ENCODE measurements at regions not wholly inside any gene's neighbourhood (a gene's known extent, or its start where the extent isn't known, plus 50 kb on each side); places are given as distances from the start of the nearest gene placed in this dataset.

- Histone ChIP-seq H3K27ac (peak overlapping the region; percentile 82), H3K9me3 (no peaks in the 10 kb centered on the region), H3K36me3 (ENCODE audit: insufficient read depth in 1 of 2, low read depth in 1 of 2) (no peaks in the 10 kb centered on the region), H3K4me3 (peak overlapping the region; percentile 67), H3K4me1 (peaks cover 5% of the 10 kb centered on the region), H3K27me3 (ENCODE audit: insufficient read depth in 3 of 3, low read length in 2 of 3) (peaks cover 0 to 66% (median 28%) of the 10 kb centered on the region in 3 donors)
- ATAC-seq (peak; percentile 17 to 61 (median 54)), DNase-seq (no peak)
- intact Hi-C loops (cut with DNase I), result no loop called here
- 3 to 8% (median 8%) methylated on average over 31 of the region's 31 CpGs for WGBS, 3 donors
- TF ChIP-seq, protein P1, sequence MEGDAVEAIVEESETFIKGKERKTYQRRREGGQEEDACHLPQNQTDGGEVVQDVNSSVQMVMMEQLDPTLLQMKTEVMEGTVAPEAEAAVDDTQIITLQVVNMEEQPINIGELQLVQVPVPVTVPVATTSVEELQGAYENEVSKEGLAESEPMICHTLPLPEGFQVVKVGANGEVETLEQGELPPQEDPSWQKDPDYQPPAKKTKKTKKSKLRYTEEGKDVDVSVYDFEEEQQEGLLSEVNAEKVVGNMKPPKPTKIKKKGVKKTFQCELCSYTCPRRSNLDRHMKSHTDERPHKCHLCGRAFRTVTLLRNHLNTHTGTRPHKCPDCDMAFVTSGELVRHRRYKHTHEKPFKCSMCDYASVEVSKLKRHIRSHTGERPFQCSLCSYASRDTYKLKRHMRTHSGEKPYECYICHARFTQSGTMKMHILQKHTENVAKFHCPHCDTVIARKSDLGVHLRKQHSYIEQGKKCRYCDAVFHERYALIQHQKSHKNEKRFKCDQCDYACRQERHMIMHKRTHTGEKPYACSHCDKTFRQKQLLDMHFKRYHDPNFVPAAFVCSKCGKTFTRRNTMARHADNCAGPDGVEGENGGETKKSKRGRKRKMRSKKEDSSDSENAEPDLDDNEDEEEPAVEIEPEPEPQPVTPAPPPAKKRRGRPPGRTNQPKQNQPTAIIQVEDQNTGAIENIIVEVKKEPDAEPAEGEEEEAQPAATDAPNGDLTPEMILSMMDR (IDR thresholded peaks at IDR 0.05), result no peak
Observed at GRCh38 chr6:26215585-26216358, 128.5 kb downstream of the HFE start.

- Histone ChIP-seq H3K36me3 (ENCODE audit: insufficient read depth in 1 of 2, low read depth in 1 of 2) (no peaks in the 10 kb centered on the region), H3K4me1 (peaks cover 5% of the 10 kb centered on the region), H3K9me3 (no peaks in the 10 kb centered on the region), H3K27ac (peak overlapping the region; percentile 82), H3K4me3 (peak overlapping the region; percentile 67), H3K27me3 (ENCODE audit: insufficient read depth in 3 of 3, low read length in 2 of 3) (peaks cover 0 to 72% (median 28%) of the 10 kb centered on the region in 3 donors)
- peak; percentile 43 to 81 (median 80) for ATAC-seq
- peak in 1 of 2 donors; percentile 64 for DNase-seq
- TF ChIP-seq, protein P1 (IDR thresholded peaks at IDR 0.05), result no peak
- WGBS, 3 donors, result 1 to 3% (median 2%) methylated on average over 22 of the region's 22 CpGs
- intact Hi-C loops (cut with DNase I), result no loop called here
Observed at GRCh38 chr6:26216359-26216885, 129.2 kb downstream of the HFE start.

GRCh38 chr6:26216886-26217713 is 129.9 kb downstream of the HFE start:
- Histone ChIP-seq H3K4me3 (peak overlapping the region; percentile 67), H3K27ac (peak overlapping the region; percentile 82), H3K9me3 (no peaks in the 10 kb centered on the region), H3K4me1 (peaks cover 5% of the 10 kb centered on the region), H3K36me3 (ENCODE audit: insufficient read depth in 1 of 2, low read depth in 1 of 2) (no peaks in the 10 kb centered on the region), H3K27me3 (ENCODE audit: insufficient read depth in 3 of 3, low read length in 2 of 3) (peaks cover 0 to 77% (median 32%) of the 10 kb centered on the region in 3 donors)
- TF ChIP-seq, protein P1 (IDR thresholded peaks at IDR 0.05), result peak; percentile 34
- 2 to 3% (median 3%) methylated on average over 44 of the region's 44 CpGs for WGBS, 3 donors
- DNase-seq (peak; percentile 75 to 85), ATAC-seq (peak; percentile 71 to 85 (median 82))
- intact Hi-C loops (cut with DNase I), result no loop called here

- intact Hi-C loops (cut with DNase I), result no loop called here
- TF ChIP-seq, protein P1 (IDR thresholded peaks at IDR 0.05), result no peak
- Histone ChIP-seq H3K4me1 (peaks cover 5% of the 10 kb centered on the region), H3K27ac (peak overlapping the region; percentile 82), H3K36me3 (ENCODE audit: insufficient read depth in 1 of 2, low read depth in 1 of 2) (no peaks in the 10 kb centered on the region), H3K27me3 (ENCODE audit: insufficient read depth in 3 of 3, low read length in 2 of 3) (peaks cover 0 to 78% (median 32%) of the 10 kb centered on the region in 3 donors), H3K9me3 (no peaks in the 10 kb centered on the region), H3K4me3 (peak overlapping the region; percentile 67)
- 22 to 35% (median 28%) methylated on average over 10 of the region's 10 CpGs for WGBS, 3 donors
- DNase-seq (no peak), ATAC-seq (no peak)
Observed at GRCh38 chr6:26217714-26218075, 130.5 kb downstream of the HFE start.

All from psoas muscle (tissue), 7 donors.